ENCODE measurements at regions not wholly inside any gene's neighbourhood (a gene's known extent, or its start where the extent isn't known, plus 50 kb on each side); places are given as distances from the start of the nearest gene placed in this dataset.
"Not testable (repeated sequence)": the region's sequence is repeated elsewhere in the genome, so short reads cannot be mapped to it uniquely, and the experiment has no call there.

GRCh38 chr1:94302497-94302896, 65.1 kb upstream of the ARHGAP29 start:
- no peak for DNase-seq (ENCODE audit: low read depth)

GRCh38 chr1:94301186-94301585, 63.8 kb upstream of the ARHGAP29 start:
- no peak for DNase-seq (ENCODE audit: low read depth)

GRCh38 chr1:94300731-94301130, 63.3 kb upstream of the ARHGAP29 start:
- no peak for DNase-seq (ENCODE audit: low read depth)

GRCh38 chr1:94299627-94300553, 62.5 kb upstream of the ARHGAP29 start:
- DNase-seq (ENCODE audit: low read depth), result no peak

GRCh38 chr1:94298861-94299260, 61.5 kb upstream of the ARHGAP29 start:
- peak; percentile 69 for DNase-seq (ENCODE audit: low read depth)

GRCh38 chr1:94296018-94296417, 58.6 kb upstream of the ARHGAP29 start:
- peak; percentile 36 for DNase-seq (ENCODE audit: low read depth)

- not testable (repeated sequence) for DNase-seq (ENCODE audit: low read depth)
Measured at GRCh38 chr1:94292978-94293377, 55.6 kb upstream of the ARHGAP29 start.

GRCh38 chr1:94289244-94289643, 51.9 kb upstream of the ARHGAP29 start:
- not testable (repeated sequence) for DNase-seq (ENCODE audit: low read depth)
